GM12891 (cell line): ENCODE measurements at regions not wholly inside any gene's neighbourhood (a gene's known extent, or its start where the extent isn't known, plus 50 kb on each side); places are given as distances from the start of the nearest gene placed in this dataset.

Experiments used
- PAX5 ChIP-seq: IDR thresholded peaks from 2 replicates; pipeline ENCODE4 v1.6.1; 2011; ENCODE audit warnings: low read length, moderate library complexity, mild to moderate bottlenecking; ENCODE audit not compliant: insufficient read depth, severe bottlenecking
- POLR2A ChIP-seq: IDR thresholded peaks from 2 replicates; pipeline ENCODE4 v1.6.1; 2011; ENCODE audit warnings: low read depth, low read length, control low read depth
- POLR2AphosphoS5 ChIP-seq: IDR thresholded peaks from 2 replicates; pipeline ENCODE4 v1.6.1; 2011; ENCODE audit warnings: low read depth, low read length, control low read depth
- POU2F2 ChIP-seq: IDR thresholded peaks from 2 replicates; pipeline ENCODE4 v1.6.1; 2011; ENCODE audit warnings: low read depth, mild to moderate bottlenecking, control low read depth, low read length, moderate library complexity
- SPI1 ChIP-seq: IDR thresholded peaks from 2 replicates; pipeline ENCODE4 v1.6.1; 2011; ENCODE audit warnings: low read depth, low read length, control low read depth
- TAF1 ChIP-seq: IDR thresholded peaks from 2 replicates; pipeline ENCODE4 v1.6.1; 2011; ENCODE audit warnings: low read depth, low read length, control low read depth

GRCh38 chr7:72465521-72465920 lies 53.4 kb upstream of the CALN1 start:
- no peak for TF ChIP-seq POLR2AphosphoS5
- TF ChIP-seq TAF1: no peak
- no peak for TF ChIP-seq POLR2A
- no peak for TF ChIP-seq POU2F2
- no peak for TF ChIP-seq SPI1
- no peak for TF ChIP-seq PAX5
